HG02852 (cell line): ENCODE measurements at regions not wholly inside any gene's neighbourhood (a gene's known extent, or its start where the extent isn't known, plus 50 kb on each side); places are given as distances from the start of the nearest gene placed in this dataset.

Experiments used
- ATAC-seq: cut with Tn5 transposase; IDR thresholded peaks from one replicate; pipeline ENCODE4 v1.9.1; 2021; ENCODE audit warnings: mild to moderate bottlenecking, moderate library complexity; ENCODE audit not compliant: unreplicated experiment

- ATAC-seq = no peak
Observed at GRCh38 chr7:85733169-85733915, 546.5 kb upstream of the SEMA3D start.

GRCh38 chr7:85730012-85730411, 543.2 kb upstream of the SEMA3D start:
- ATAC-seq = no peak

GRCh38 chr7:85725026-85725425, 538.2 kb upstream of the SEMA3D start:
- no peak for ATAC-seq

GRCh38 chr7:85719981-85720953, 533.4 kb upstream of the SEMA3D start:
- ATAC-seq = no peak

- ATAC-seq = no peak
Observed at GRCh38 chr7:85716353-85716752, 529.5 kb upstream of the SEMA3D start.

- ATAC-seq = no peak
Observed at GRCh38 chr7:85714951-85715350, 528.1 kb upstream of the SEMA3D start.

GRCh38 chr7:85714043-85714578, 527.3 kb upstream of the SEMA3D start:
- ATAC-seq = peak; percentile 86

- ATAC-seq = no peak
Observed at GRCh38 chr7:85713171-85713570, 526.3 kb upstream of the SEMA3D start.

GRCh38 chr7:85711894-85712293, 525.0 kb upstream of the SEMA3D start:
- no peak for ATAC-seq

GRCh38 chr7:85710960-85711359, 524.1 kb upstream of the SEMA3D start:
- no peak for ATAC-seq

- no peak for ATAC-seq
Observed at GRCh38 chr7:85708221-85708620, 521.4 kb upstream of the SEMA3D start.

GRCh38 chr7:85705076-85705475, 518.2 kb upstream of the SEMA3D start:
- no peak for ATAC-seq

- ATAC-seq = no peak
Observed at GRCh38 chr7:85703251-85704010, 516.6 kb upstream of the SEMA3D start.

- no peak for ATAC-seq
Observed at GRCh38 chr7:85702348-85702747, 515.5 kb upstream of the SEMA3D start.

- no peak for ATAC-seq
Observed at GRCh38 chr7:85699482-85699881, 512.6 kb upstream of the SEMA3D start.

GRCh38 chr7:85695533-85695932, 508.7 kb upstream of the SEMA3D start:
- no peak for ATAC-seq

GRCh38 chr7:85695041-85695440, 508.2 kb upstream of the SEMA3D start:
- no peak for ATAC-seq

GRCh38 chr7:85693326-85693725, 506.5 kb upstream of the SEMA3D start:
- ATAC-seq = no peak

- ATAC-seq = no peak
Observed at GRCh38 chr7:85688712-85689111, 501.9 kb upstream of the SEMA3D start.

- no peak for ATAC-seq
Observed at GRCh38 chr7:85686401-85687181, 499.7 kb upstream of the SEMA3D start.
